ENCODE measurements at regions not wholly inside any gene's neighbourhood (a gene's known extent, or its start where the extent isn't known, plus 50 kb on each side); places are given as distances from the start of the nearest gene placed in this dataset.

DNA sequence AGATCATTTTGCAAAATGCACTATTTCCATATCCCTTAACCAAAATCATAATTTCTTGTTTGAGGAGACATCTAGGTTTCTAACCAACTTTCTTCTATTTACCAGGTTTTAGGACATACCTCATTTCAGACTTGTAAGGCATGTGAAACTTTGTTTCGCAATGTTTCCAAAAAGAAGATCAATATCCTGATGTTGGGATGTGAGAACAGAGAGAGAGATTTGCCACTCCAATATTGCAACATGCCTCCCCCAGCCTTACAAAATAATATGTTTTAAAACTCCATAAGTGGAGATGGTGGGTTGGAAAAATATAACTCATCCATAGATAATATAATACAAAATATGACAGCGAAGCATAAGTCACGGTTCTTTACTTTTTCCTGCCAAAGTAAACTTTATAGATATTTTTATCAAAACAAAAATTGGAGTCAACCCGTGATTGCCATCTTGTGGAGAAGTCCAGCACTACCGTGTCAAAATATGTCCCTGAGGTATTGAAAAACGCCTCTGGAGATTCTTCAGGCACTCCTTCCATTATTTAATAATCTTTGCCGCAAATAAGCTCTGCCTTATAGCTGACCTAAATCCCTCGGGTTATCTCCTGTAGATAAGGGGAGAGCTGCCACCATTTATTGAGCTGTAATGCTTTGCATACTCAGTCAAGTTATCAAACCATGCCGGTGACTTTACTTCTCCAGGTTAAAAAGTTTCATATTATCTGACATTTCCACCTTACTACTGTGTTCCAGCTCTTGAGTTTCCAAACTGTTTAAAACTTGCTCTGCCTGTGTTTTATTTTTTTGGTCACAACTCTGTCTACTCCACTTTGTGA, 534.2 kb downstream of the HACE1 start:
- H3K9ac ChIP-seq: peak overlapping the region in 10 of 11 experiments; percentile 53 to 85 (median 68); a peak in 18 of 22 replicates
- H3K4me2 ChIP-seq: peak overlapping the region; percentile 19 to 85 (median 65); a peak in 21 of 22 replicates
- H3K9me3 ChIP-seq (replicated peaks in 1 of 11): peaks cover 0 to 12% (median 0%) of the 10 kb centered on the region in 11 experiments; a peak in 5 of 22 replicates
- peak overlapping the region; percentile 22 to 93 (median 79); a peak in 20 of 22 replicates for H3K27ac ChIP-seq
- no peaks in the 10 kb centered on the region for H4K20me1 ChIP-seq
- TF ChIP-seq Cebpa-rat (IDR thresholded peaks at IDR 0.05): peak in 4 of 11 experiments; percentile 35 to 83 (median 55); a peak in 7 of 22 replicates
- H3K27me3 ChIP-seq: no peaks in the 10 kb centered on the region
- peaks cover 11 to 87% (median 37%) of the 10 kb centered on the region in 10 experiments; a peak in 19 of 20 replicates for H3K4me1 ChIP-seq
- H3K36me3 ChIP-seq: no peaks in the 10 kb centered on the region
- H3K4me3 ChIP-seq: peak overlapping the region in 3 of 10 experiments; percentile 16 to 22 (median 17); a peak in 3 of 20 replicates

DNA sequence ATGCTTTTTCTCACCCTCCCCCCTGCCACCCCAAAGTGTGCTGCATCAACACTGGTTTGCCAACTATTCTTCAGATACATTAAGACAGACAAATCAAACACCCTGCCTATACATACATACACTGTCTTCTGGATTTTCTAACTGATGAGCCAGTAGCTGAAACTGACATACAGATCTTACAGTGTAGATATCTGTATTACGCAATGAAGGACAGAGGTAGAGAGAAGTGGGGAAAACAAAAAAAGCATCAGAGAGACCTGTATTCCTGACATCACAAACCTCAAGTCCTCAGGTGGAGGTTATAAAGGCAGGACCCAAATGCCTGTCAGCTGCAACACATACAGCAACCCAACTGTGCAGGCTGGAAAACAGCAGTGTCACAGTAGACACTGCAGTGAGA, 535.4 kb downstream of the HACE1 start:
- no peaks in the 10 kb centered on the region for H3K36me3 ChIP-seq
- H3K4me3 ChIP-seq: no peak overlapping the region
- no peaks in the 10 kb centered on the region for H3K27me3 ChIP-seq
- H3K27ac ChIP-seq: peak overlapping the region in 10 of 11 experiments; percentile 8 to 93 (median 84); a peak in 12 of 22 replicates
- H3K4me2 ChIP-seq: peak overlapping the region in 5 of 11 experiments; percentile 27 to 85 (median 79); a peak in 11 of 22 replicates
- peaks cover 0 to 12% (median 0%) of the 10 kb centered on the region in 11 experiments; a peak in 5 of 22 replicates for H3K9me3 ChIP-seq (replicated peaks in 1 of 11)
- H3K9ac ChIP-seq: peak overlapping the region in 3 of 11 experiments; percentile 36 to 84 (median 80); a peak in 5 of 22 replicates
- peak in 7 of 11 experiments; percentile 35 to 80 (median 46); a peak in 8 of 22 replicates for TF ChIP-seq Cebpa-rat (IDR thresholded peaks at IDR 0.05)
- no peaks in the 10 kb centered on the region for H4K20me1 ChIP-seq
- H3K4me1 ChIP-seq: peaks cover 12 to 93% (median 38%) of the 10 kb centered on the region in 10 experiments

DNA sequence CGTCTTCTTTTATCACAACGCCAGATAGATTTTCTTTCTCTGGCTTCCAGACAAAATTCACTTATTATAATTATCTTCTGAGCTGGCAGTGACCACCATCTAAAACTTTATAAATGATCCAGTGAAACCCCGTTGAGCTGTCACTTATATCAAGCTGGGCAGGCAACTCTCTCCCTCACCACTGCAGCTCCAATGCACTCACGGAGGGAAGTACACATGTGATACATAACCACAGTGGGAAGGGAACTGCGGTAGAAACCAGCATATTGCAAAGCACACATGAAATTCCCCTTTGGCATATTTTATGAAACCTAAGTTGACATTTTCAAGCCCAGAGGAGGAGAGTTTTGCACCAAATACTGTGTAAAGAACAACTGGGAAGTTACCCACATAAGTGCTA, 536.9 kb downstream of the HACE1 start:
- Histone ChIP-seq H3K27ac (peak overlapping the region in 5 of 11 experiments; percentile 3 to 93 (median 92); a peak in 7 of 22 replicates), H3K36me3 (no peaks in the 10 kb centered on the region), H3K4me1 (peaks cover 19 to 96% (median 45%) of the 10 kb centered on the region in 10 experiments), H3K4me3 (no peak overlapping the region), H4K20me1 (no peaks in the 10 kb centered on the region), H3K4me2 (peak overlapping the region in 5 of 11 experiments; percentile 22 to 85 (median 76); a peak in 8 of 22 replicates), H3K9ac (peak overlapping the region in 2 of 11 experiments; percentile 2 to 57; a peak in 2 of 22 replicates), H3K27me3 (no peaks in the 10 kb centered on the region), H3K9me3 (replicated peaks in 1 of 11) (peaks cover 0 to 11% (median 0%) of the 10 kb centered on the region in 11 experiments; a peak in 5 of 22 replicates)
- TF ChIP-seq Cebpa-rat (IDR thresholded peaks at IDR 0.05): no peak

DNA sequence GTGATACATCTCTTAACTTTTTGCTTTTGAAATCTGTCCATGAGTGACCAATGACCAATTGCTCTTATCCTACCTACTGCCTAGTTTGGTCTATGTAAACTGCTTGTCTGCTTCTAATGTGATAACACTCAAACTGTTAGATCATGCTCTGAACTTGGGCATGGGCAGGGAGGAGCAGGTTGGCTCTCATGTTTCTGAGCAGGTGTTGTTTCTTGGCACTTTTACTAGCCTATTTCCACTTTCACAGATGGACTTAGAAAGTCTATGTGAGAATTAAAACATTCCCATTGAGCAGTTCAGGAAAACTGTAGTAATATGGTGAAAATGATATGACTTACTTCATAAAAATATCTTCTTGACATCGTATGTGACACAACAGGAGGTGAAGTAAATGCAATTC, 538.4 kb downstream of the HACE1 start:
- Histone ChIP-seq H3K4me2 (peak overlapping the region in 3 of 11 experiments; percentile 35 to 76 (median 76); a peak in 7 of 22 replicates), H3K9me3 (replicated peaks in 1 of 11) (no peaks in the 10 kb centered on the region), H3K27me3 (no peaks in the 10 kb centered on the region), H3K27ac (peak overlapping the region in 3 of 11 experiments; percentile 39 to 59 (median 47); a peak in 4 of 22 replicates), H4K20me1 (no peaks in the 10 kb centered on the region), H3K4me1 (peaks cover 16 to 81% (median 33%) of the 10 kb centered on the region in 10 experiments), H3K9ac (no peak overlapping the region), H3K36me3 (no peaks in the 10 kb centered on the region), H3K4me3 (no peak overlapping the region)
- TF ChIP-seq Cebpa-rat (IDR thresholded peaks at IDR 0.05): no peak

DNA sequence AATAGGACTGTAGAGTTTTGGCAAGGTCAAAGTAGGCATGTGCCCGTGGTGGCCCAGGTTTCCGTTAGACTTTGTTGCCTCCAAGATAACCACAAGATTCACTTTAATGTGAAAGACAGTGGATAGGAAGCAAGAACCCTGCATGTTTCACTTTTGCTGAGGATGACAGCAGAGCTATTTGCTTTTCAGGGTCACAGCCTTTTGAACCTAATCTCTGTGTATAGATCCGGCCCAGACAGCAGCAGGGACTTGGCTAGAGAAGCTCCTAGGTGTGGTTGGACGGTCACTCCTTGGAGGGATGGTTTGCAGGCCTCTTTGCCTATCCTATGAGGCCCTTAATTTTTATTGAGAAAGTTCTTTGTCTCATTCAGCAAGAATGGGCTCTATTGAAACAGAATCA, 538.8 kb downstream of the HACE1 start:
- peak overlapping the region in 3 of 11 experiments; percentile 35 to 76 (median 76); a peak in 7 of 22 replicates for H3K4me2 ChIP-seq
- TF ChIP-seq Cebpa-rat (IDR thresholded peaks at IDR 0.05): no peak
- H3K27ac ChIP-seq: peak overlapping the region in 4 of 11 experiments; percentile 31 to 59 (median 43); a peak in 6 of 22 replicates
- H3K4me3 ChIP-seq: no peak overlapping the region
- peaks cover 12 to 77% (median 30%) of the 10 kb centered on the region in 10 experiments for H3K4me1 ChIP-seq
- no peaks in the 10 kb centered on the region for H3K27me3 ChIP-seq
- H3K9me3 ChIP-seq (replicated peaks in 1 of 11): no peaks in the 10 kb centered on the region
- no peaks in the 10 kb centered on the region for H3K36me3 ChIP-seq
- no peak overlapping the region; a peak in 1 of 22 replicates for H3K9ac ChIP-seq
- no peaks in the 10 kb centered on the region for H4K20me1 ChIP-seq

DNA sequence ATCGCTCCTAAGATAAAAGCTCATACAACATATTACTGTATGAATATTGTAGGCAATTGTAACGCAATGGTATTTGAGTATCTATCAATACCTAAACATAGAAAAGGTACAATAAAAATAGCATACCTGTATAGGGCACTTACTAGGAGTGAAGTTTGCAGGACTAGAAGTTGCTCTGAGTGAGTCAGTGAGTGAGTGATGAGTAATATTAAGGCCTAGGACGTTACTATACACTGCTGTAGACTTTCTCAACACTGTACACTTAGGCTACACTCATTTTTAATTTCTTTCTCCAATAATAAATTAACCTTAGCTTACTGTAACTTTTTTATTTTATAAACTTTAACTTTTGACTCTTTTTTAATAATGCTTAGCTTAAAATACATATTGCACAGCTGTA, 546.9 kb downstream of the HACE1 start:
- no peak for TF ChIP-seq Cebpa-rat (IDR thresholded peaks at IDR 0.05)

DNA sequence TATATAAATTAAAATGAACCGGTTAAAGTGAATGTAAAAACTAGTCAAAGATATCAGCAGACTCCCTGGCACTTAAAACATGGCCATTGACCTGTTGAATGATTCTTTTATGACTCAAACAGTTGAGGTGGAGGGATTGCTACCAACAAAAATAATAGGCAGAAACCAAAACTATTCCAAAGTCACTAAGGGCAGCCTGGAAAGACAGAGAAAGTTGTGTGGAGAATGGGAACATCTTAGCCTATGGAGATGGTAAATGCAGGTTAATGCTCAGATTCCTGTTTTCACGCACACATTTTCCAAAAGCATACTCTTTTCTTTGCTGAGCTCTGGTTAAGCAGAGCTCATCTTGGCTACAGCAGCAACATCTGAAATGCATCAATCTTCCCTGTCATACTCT, 553.5 kb downstream of the HACE1 start:
- Histone ChIP-seq H3K4me3 (no peak overlapping the region), H3K36me3 (no peaks in the 10 kb centered on the region), H3K27me3 (no peaks in the 10 kb centered on the region), H3K9ac (no peak overlapping the region), H3K4me1 (peaks cover 0 to 16% (median 0%) of the 10 kb centered on the region in 10 experiments; a peak in 3 of 20 replicates), H3K4me2 (no peak overlapping the region), H3K27ac (no peak overlapping the region), H4K20me1 (no peaks in the 10 kb centered on the region), H3K9me3 (replicated peaks in 1 of 11) (no peaks in the 10 kb centered on the region)
- TF ChIP-seq Cebpa-rat (IDR thresholded peaks at IDR 0.05): no peak

More for the DNA sequence above, 546.9 kb downstream of the HACE1 start:
- H3K4me1 ChIP-seq: peaks cover 0 to 7% (median 0%) of the 10 kb centered on the region in 10 experiments; a peak in 2 of 20 replicates
- H4K20me1 ChIP-seq: no peaks in the 10 kb centered on the region; a peak in 1 of 22 replicates
- H3K27me3 ChIP-seq: no peaks in the 10 kb centered on the region
- H3K4me3 ChIP-seq: no peak overlapping the region
- H3K9ac ChIP-seq: no peak overlapping the region
- H3K27ac ChIP-seq: no peak overlapping the region
- H3K9me3 ChIP-seq (replicated peaks in 1 of 11): no peaks in the 10 kb centered on the region
- H3K4me2 ChIP-seq: no peak overlapping the region
- H3K36me3 ChIP-seq: no peaks in the 10 kb centered on the region

DNA sequence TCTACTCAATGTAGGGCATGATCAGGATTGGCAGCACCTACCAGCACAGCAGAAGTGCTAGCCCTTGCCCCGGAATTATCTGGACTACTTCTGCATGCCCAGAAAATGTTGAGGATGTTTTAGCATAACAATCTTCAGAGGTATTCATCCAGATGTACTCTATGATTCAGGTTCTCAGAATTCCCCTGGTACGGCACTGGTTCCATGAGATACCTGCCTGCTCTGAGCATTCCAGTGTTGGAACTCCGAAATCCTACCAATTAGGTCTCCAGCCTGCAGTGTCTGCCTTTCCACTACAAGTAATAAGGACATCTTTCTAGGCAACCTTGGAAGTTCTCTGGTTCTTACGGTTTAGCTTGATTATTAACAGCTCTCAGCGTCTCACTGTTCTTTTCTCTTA, 554.5 kb downstream of the HACE1 start:
- Histone ChIP-seq H3K4me1 (peaks cover 0 to 13% (median 0%) of the 10 kb centered on the region in 10 experiments; a peak in 3 of 20 replicates), H4K20me1 (no peaks in the 10 kb centered on the region), H3K36me3 (no peaks in the 10 kb centered on the region), H3K9me3 (replicated peaks in 1 of 11) (no peaks in the 10 kb centered on the region), H3K4me2 (no peak overlapping the region), H3K4me3 (no peak overlapping the region), H3K27me3 (no peaks in the 10 kb centered on the region), H3K27ac (no peak overlapping the region), H3K9ac (no peak overlapping the region)
- TF ChIP-seq Cebpa-rat (IDR thresholded peaks at IDR 0.05): no peak

DNA sequence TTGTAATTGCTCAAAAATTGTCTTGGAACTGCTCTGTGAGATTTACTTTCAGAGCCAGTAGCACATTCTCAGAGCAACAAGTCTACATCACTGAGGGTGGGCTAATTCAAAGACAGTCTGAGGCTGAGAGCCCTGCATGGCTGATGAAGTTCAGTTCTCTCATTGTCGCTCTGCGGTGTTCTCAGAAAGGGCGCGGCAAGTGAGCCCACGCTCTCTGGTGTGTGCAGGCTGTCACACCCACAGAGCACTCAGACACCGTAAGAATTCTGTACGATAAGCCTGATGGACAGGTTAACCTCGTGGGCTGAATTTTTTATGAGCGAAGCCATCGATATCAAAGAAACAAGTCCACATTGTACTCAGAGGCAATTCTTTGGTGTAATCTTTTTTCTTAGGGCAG, 557.8 kb downstream of the HACE1 start:
- H3K9ac ChIP-seq: no peak overlapping the region
- H3K27ac ChIP-seq: no peak overlapping the region
- H3K9me3 ChIP-seq (replicated peaks in 1 of 11): no peaks in the 10 kb centered on the region
- no peak overlapping the region for H3K4me3 ChIP-seq
- peak overlapping the region in 1 of 11 experiments; percentile 7; a peak in 2 of 22 replicates for H3K4me2 ChIP-seq
- no peaks in the 10 kb centered on the region for H3K36me3 ChIP-seq
- no peaks in the 10 kb centered on the region for H3K27me3 ChIP-seq
- H3K4me1 ChIP-seq: peaks cover 0 to 13% (median 0%) of the 10 kb centered on the region in 10 experiments; a peak in 3 of 20 replicates
- TF ChIP-seq Cebpa-rat (IDR thresholded peaks at IDR 0.05): no peak
- H4K20me1 ChIP-seq: no peaks in the 10 kb centered on the region

Data from BLaER1 treated with 17β-estradiol and CSF1 and Interleukin-3, amounts not matched to agents 10 nM and 100 nM (cell line).